ENCODE measurements at regions not wholly inside any gene's neighbourhood (a gene's known extent, or its start where the extent isn't known, plus 50 kb on each side); places are given as distances from the start of the nearest gene placed in this dataset.

DNA sequence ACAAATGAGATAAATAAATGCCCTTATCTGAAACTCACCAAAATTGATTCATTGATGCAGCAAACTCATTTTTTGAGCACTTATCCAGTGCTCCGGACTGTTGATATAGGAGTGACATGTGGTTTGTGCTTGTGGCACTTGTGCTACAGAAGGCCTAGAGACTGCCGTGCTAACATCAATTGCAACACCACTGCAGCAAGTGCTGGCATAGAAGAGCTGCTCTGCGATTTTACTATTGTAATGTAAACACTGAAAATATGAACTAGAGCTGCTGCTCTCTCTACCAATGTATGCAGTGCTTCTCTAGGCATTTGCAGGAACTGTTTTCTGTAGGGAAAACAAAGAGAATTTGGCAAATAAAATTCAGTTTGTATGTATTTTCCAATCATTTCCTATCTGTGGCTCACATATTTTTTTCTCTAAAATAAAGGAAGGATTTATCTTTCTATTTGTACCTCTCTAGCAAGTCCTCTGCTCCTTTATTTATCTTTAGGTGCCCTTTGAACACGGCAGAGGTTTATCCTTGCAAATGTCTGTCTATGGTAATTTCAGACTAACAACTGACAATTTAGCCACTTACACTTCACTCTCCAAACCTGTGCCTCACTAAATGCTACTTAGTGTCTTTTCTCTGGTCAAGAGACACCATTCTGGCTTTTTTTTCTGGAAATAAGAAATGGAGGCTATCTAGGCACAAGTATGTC, 409.5 kb upstream of the ADGRL2 start:
- H3K27me3 Mint-ChIP-seq: no peaks in the 10 kb centered on the region
- no peak for ATAC-seq (ENCODE audit: low read depth in 2 of 2)
- Histone ChIP-seq H3K27me3 (ENCODE audit: control insufficient read depth, insufficient read depth, low read length) (no peaks in the 10 kb centered on the region), H3K36me3 (ENCODE audit: control insufficient read depth, insufficient read depth, low read length) (no peaks in the 10 kb centered on the region), H3K9me3 (ENCODE audit: control insufficient read depth in 2 of 2, low read length in 2 of 2) (no peaks in the 10 kb centered on the region), H3K27ac (ENCODE audit: insufficient read depth, low read length, poor library complexity, severe bottlenecking) (no peak overlapping the region), H3K4me1 (ENCODE audit: control insufficient read depth, insufficient read depth, low read length, poor library complexity, severe bottlenecking) (no peaks in the 10 kb centered on the region), H3K4me3 (ENCODE audit: low read depth, low read length) (no peak overlapping the region)
- no peak for DNase-seq
- no peak overlapping the region for H3K4me3 Mint-ChIP-seq
- H3K36me3 Mint-ChIP-seq: no peaks in the 10 kb centered on the region
- H3K27ac Mint-ChIP-seq: no peak overlapping the region
- H3K9me3 Mint-ChIP-seq: peaks cover 0 to 17% (median 7%) of the 10 kb centered on the region in 7 donors
- no peaks in the 10 kb centered on the region for H3K4me1 Mint-ChIP-seq

DNA sequence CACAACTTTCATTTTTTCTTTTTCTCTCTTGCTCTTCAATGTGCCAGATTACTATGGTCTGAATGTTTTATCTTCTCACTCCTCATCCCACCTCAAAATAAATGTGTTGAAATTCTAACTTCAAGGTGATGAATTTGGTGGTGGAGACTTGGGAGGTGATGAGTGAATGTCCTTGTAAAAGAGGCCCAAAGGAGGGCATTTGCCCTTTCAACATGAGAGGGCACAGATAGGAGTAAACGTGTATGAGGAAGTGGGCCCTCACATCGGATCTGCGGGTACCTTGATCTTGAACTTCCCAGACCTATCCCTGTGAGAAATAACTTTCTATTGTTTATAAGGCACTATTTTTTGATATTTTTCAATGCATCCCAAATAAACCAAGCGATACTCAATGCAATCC, 412.3 kb upstream of the ADGRL2 start:
- H3K9me3 Mint-ChIP-seq: peaks cover 0 to 15% (median 7%) of the 10 kb centered on the region in 7 donors
- H3K27me3 Mint-ChIP-seq: no peaks in the 10 kb centered on the region
- Histone ChIP-seq H3K4me1 (ENCODE audit: control insufficient read depth, insufficient read depth, low read length, poor library complexity, severe bottlenecking) (no peaks in the 10 kb centered on the region), H3K27ac (ENCODE audit: insufficient read depth, low read length, poor library complexity, severe bottlenecking) (no peak overlapping the region), H3K36me3 (ENCODE audit: control insufficient read depth, insufficient read depth, low read length) (no peaks in the 10 kb centered on the region), H3K4me3 (ENCODE audit: low read depth, low read length) (no peak overlapping the region), H3K9me3 (ENCODE audit: control insufficient read depth in 2 of 2, low read length in 2 of 2) (no peaks in the 10 kb centered on the region), H3K27me3 (ENCODE audit: control insufficient read depth, insufficient read depth, low read length) (no peaks in the 10 kb centered on the region)
- no peaks in the 10 kb centered on the region for H3K36me3 Mint-ChIP-seq
- DNase-seq (no peak), ATAC-seq (ENCODE audit: low read depth in 2 of 2) (no peak)
- H3K4me3 Mint-ChIP-seq: no peak overlapping the region
- H3K27ac Mint-ChIP-seq: no peak overlapping the region
- no peaks in the 10 kb centered on the region for H3K4me1 Mint-ChIP-seq

DNA sequence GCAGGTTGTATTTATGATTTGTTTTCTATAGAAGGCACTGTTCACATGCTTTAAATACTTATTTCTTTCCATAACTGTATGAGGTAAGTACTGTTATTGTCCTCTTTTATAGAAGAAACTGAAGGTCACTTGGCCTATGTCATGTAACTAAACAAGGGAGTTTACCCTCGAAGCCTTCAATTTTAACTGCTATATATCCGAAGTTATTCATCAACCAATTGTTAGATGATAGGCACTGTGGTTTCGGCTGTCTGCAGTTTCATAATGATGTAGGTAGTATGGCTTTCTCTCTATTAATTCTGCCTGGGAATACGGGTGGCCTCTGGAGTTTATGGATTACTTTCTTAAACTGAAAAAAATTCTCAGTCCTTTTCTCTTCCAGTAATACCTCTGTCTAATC, 413.3 kb upstream of the ADGRL2 start:
- H3K27me3 Mint-ChIP-seq: no peaks in the 10 kb centered on the region
- no peaks in the 10 kb centered on the region for H3K4me1 Mint-ChIP-seq
- no peaks in the 10 kb centered on the region for H3K36me3 Mint-ChIP-seq
- Histone ChIP-seq H3K4me1 (ENCODE audit: control insufficient read depth, insufficient read depth, low read length, poor library complexity, severe bottlenecking) (no peaks in the 10 kb centered on the region), H3K27ac (ENCODE audit: insufficient read depth, low read length, poor library complexity, severe bottlenecking) (no peak overlapping the region), H3K27me3 (ENCODE audit: control insufficient read depth, insufficient read depth, low read length) (no peaks in the 10 kb centered on the region), H3K36me3 (ENCODE audit: control insufficient read depth, insufficient read depth, low read length) (no peaks in the 10 kb centered on the region), H3K4me3 (ENCODE audit: low read depth, low read length) (no peak overlapping the region), H3K9me3 (ENCODE audit: control insufficient read depth in 2 of 2, low read length in 2 of 2) (no peaks in the 10 kb centered on the region)
- ATAC-seq (ENCODE audit: low read depth in 2 of 2) (no peak), DNase-seq (no peak)
- no peak overlapping the region for H3K4me3 Mint-ChIP-seq
- peaks cover 0 to 15% (median 7%) of the 10 kb centered on the region in 7 donors for H3K9me3 Mint-ChIP-seq
- no peak overlapping the region for H3K27ac Mint-ChIP-seq

DNA sequence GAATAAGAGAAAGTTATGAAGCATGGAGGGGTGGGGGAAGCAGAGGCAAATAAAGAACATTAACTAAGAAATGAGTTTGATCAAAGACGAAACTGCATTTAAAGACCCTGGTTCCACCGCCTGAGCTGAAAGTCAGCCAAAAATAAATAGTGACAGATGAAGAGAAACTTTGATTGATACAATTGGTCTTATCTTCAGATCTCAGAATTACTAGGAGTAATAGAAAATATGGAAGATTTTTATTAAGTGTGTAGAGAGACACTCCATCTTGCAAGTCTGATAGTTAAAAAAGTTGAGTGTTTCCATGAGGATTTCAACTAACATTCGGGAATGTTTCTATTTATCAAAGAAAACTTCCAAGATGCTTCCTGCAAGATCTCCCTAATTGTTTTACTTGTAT, 418.2 kb upstream of the ADGRL2 start:
- no peaks in the 10 kb centered on the region for H3K36me3 ChIP-seq (ENCODE audit: control insufficient read depth, insufficient read depth, low read length)
- no peaks in the 10 kb centered on the region for H3K4me1 ChIP-seq (ENCODE audit: control insufficient read depth, insufficient read depth, low read length, poor library complexity, severe bottlenecking)
- DNase-seq: no peak
- Mint-ChIP-seq H3K4me1 (no peaks in the 10 kb centered on the region), H3K9me3 (peaks cover 0 to 12% (median 7%) of the 10 kb centered on the region in 7 donors), H3K4me3 (no peak overlapping the region), H3K27me3 (no peaks in the 10 kb centered on the region), H3K27ac (no peak overlapping the region), H3K36me3 (no peaks in the 10 kb centered on the region)
- H3K9me3 ChIP-seq (ENCODE audit: control insufficient read depth in 2 of 2, low read length in 2 of 2): no peaks in the 10 kb centered on the region
- no peak overlapping the region for H3K4me3 ChIP-seq (ENCODE audit: low read depth, low read length)
- H3K27me3 ChIP-seq (ENCODE audit: control insufficient read depth, insufficient read depth, low read length): no peaks in the 10 kb centered on the region
- H3K27ac ChIP-seq (ENCODE audit: insufficient read depth, low read length, poor library complexity, severe bottlenecking): no peak overlapping the region
- ATAC-seq (ENCODE audit: low read depth in 2 of 2): no peak

DNA sequence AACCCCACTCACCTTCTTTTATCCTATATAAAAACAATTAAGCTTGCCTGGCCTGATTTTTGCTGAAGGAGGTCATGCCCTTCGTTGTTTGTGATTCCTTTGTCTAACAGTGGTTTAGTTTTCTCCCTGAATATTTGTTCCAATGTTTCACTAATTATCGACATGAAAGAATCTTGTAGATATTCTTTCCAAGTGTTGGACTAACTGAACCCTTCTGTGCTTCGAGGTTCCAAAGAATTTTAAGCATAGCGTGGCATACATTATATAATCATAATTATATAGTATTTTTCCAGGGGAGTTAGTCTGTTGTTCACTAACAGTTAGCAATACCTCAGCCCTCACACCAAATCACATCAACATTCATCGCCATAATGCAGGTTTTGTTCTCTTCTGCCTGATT, 418.9 kb upstream of the ADGRL2 start:
- no peak for ATAC-seq (ENCODE audit: low read depth in 2 of 2)
- Mint-ChIP-seq H3K4me3 (no peak overlapping the region), H3K9me3 (peaks cover 0 to 11% (median 7%) of the 10 kb centered on the region in 7 donors), H3K27ac (no peak overlapping the region), H3K27me3 (no peaks in the 10 kb centered on the region), H3K4me1 (no peaks in the 10 kb centered on the region), H3K36me3 (no peaks in the 10 kb centered on the region)
- no peaks in the 10 kb centered on the region for H3K4me1 ChIP-seq (ENCODE audit: control insufficient read depth, insufficient read depth, low read length, poor library complexity, severe bottlenecking)
- no peak for DNase-seq
- no peaks in the 10 kb centered on the region for H3K36me3 ChIP-seq (ENCODE audit: control insufficient read depth, insufficient read depth, low read length)
- no peak overlapping the region for H3K4me3 ChIP-seq (ENCODE audit: low read depth, low read length)
- H3K27me3 ChIP-seq (ENCODE audit: control insufficient read depth, insufficient read depth, low read length): no peaks in the 10 kb centered on the region
- H3K9me3 ChIP-seq (ENCODE audit: control insufficient read depth in 2 of 2, low read length in 2 of 2): no peaks in the 10 kb centered on the region
- H3K27ac ChIP-seq (ENCODE audit: insufficient read depth, low read length, poor library complexity, severe bottlenecking): no peak overlapping the region

DNA sequence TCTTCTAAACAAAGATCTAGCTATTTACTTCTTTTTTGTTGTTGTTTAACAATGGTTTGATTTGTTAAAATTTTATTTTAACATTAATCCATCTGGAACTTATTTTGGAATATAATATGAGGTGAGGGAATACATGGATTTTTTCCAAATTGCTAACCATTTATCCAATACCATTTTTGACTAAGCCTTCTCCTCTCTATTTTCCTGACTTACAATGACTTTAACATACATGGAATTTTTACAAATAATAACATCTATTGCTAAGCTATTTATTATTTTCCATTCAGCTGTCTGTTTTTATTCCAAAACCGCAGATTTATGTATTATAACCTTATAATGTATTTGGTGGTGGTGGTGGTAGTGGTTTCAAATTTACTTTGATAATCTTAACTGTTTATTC, 420.3 kb upstream of the ADGRL2 start:
- Mint-ChIP-seq H3K4me3 (no peak overlapping the region), H3K4me1 (no peaks in the 10 kb centered on the region), H3K27ac (no peak overlapping the region), H3K36me3 (no peaks in the 10 kb centered on the region), H3K27me3 (no peaks in the 10 kb centered on the region), H3K9me3 (peaks cover 0 to 11% (median 5%) of the 10 kb centered on the region in 7 donors)
- H3K27ac ChIP-seq (ENCODE audit: insufficient read depth, low read length, poor library complexity, severe bottlenecking): no peak overlapping the region
- no peaks in the 10 kb centered on the region for H3K9me3 ChIP-seq (ENCODE audit: control insufficient read depth in 2 of 2, low read length in 2 of 2)
- H3K4me3 ChIP-seq (ENCODE audit: low read depth, low read length): no peak overlapping the region
- ATAC-seq (ENCODE audit: low read depth in 2 of 2): no peak
- H3K27me3 ChIP-seq (ENCODE audit: control insufficient read depth, insufficient read depth, low read length): no peaks in the 10 kb centered on the region
- no peaks in the 10 kb centered on the region for H3K4me1 ChIP-seq (ENCODE audit: control insufficient read depth, insufficient read depth, low read length, poor library complexity, severe bottlenecking)
- no peak for DNase-seq
- no peaks in the 10 kb centered on the region for H3K36me3 ChIP-seq (ENCODE audit: control insufficient read depth, insufficient read depth, low read length)

DNA sequence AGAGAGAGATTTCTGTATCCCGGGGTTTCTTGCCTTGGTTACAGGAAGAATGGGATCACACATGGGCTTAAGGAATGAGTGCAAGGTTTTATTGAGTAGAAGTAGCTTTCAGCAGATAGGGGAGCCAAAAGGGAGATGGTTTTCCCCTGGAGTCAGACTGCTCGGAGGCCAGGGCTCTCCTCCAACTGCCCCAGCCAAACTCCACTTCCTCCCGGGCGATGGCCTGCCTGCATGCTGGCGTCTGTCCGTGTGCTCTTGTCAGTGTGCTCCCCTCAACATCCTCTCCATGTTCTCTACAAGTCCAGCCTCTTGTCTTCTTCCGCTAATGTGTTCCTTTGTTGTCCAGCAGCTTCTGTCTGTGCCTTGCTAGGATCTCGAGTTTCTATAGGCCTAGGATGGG, 421.3 kb upstream of the ADGRL2 start:
- Mint-ChIP-seq H3K36me3 (no peaks in the 10 kb centered on the region), H3K4me1 (no peaks in the 10 kb centered on the region), H3K27ac (no peak overlapping the region), H3K4me3 (no peak overlapping the region), H3K27me3 (no peaks in the 10 kb centered on the region), H3K9me3 (peaks cover 0 to 11% (median 3%) of the 10 kb centered on the region in 7 donors)
- H3K27me3 ChIP-seq (ENCODE audit: control insufficient read depth, insufficient read depth, low read length): no peaks in the 10 kb centered on the region
- DNase-seq (no peak), ATAC-seq (ENCODE audit: low read depth in 2 of 2) (no peak)
- H3K4me3 ChIP-seq (ENCODE audit: low read depth, low read length): no peak overlapping the region
- H3K27ac ChIP-seq (ENCODE audit: insufficient read depth, low read length, poor library complexity, severe bottlenecking): no peak overlapping the region
- no peaks in the 10 kb centered on the region for H3K36me3 ChIP-seq (ENCODE audit: control insufficient read depth, insufficient read depth, low read length)
- H3K4me1 ChIP-seq (ENCODE audit: control insufficient read depth, insufficient read depth, low read length, poor library complexity, severe bottlenecking): no peaks in the 10 kb centered on the region
- H3K9me3 ChIP-seq (ENCODE audit: control insufficient read depth in 2 of 2, low read length in 2 of 2): no peaks in the 10 kb centered on the region

DNA sequence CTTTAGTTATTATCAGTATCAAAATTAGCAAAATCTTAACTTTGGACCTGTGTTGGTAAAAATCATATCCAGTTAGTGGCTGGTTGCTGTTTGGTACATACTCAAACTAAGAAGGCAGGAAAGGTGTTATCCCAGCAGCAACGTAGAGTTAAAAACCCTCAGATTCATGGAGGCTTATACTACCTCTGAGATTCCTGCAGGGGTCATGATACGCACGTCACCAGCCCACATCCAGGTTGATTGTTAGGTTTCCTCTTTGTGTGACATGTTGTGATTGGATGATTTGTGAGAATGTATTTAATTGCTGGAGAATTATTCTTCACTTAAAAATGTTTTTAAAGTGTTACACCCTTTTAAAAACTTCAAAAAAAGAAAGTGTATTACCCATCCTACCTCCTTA, 423.3 kb upstream of the ADGRL2 start:
- H3K4me1 ChIP-seq (ENCODE audit: control insufficient read depth, insufficient read depth, low read length, poor library complexity, severe bottlenecking): no peaks in the 10 kb centered on the region
- H3K4me3 Mint-ChIP-seq: no peak overlapping the region
- ATAC-seq (ENCODE audit: low read depth in 2 of 2) (no peak), DNase-seq (no peak)
- H3K36me3 ChIP-seq (ENCODE audit: control insufficient read depth, insufficient read depth, low read length): no peaks in the 10 kb centered on the region
- no peak overlapping the region for H3K4me3 ChIP-seq (ENCODE audit: low read depth, low read length)
- no peak overlapping the region for H3K27ac Mint-ChIP-seq
- no peak overlapping the region for H3K27ac ChIP-seq (ENCODE audit: insufficient read depth, low read length, poor library complexity, severe bottlenecking)
- H3K27me3 Mint-ChIP-seq: no peaks in the 10 kb centered on the region
- H3K36me3 Mint-ChIP-seq: no peaks in the 10 kb centered on the region
- peaks cover 0 to 13% (median 7%) of the 10 kb centered on the region in 7 donors for H3K9me3 Mint-ChIP-seq
- no peaks in the 10 kb centered on the region for H3K4me1 Mint-ChIP-seq
- no peaks in the 10 kb centered on the region for H3K27me3 ChIP-seq (ENCODE audit: control insufficient read depth, insufficient read depth, low read length)
- H3K9me3 ChIP-seq (ENCODE audit: control insufficient read depth in 2 of 2, low read length in 2 of 2): no peaks in the 10 kb centered on the region
